A673 (cell line): ENCODE measurements at regions not wholly inside any gene's neighbourhood (a gene's known extent, or its start where the extent isn't known, plus 50 kb on each side); places are given as distances from the start of the nearest gene placed in this dataset.

ENCODE experiments used
- CTCF ChIP-seq: fragments of 300-800, 200-600 bp; sonication (generic); conservative IDR thresholded peaks from 2 replicates; pipeline ENCODE4 v1.5.1; 2017; ENCODE audit warnings: low read depth, mild to moderate bottlenecking, antibody characterized with exemption, low read length, moderate library complexity, mixed read lengths
- EZH2 ChIP-seq: fragments of 200-600 bp; sonication (generic); IDR thresholded peaks from 2 replicates; pipeline ENCODE4 v1.6.1; 2017; ENCODE audit warnings: borderline replicate concordance, low read depth, mild to moderate bottlenecking, mixed read lengths, antibody characterized with exemption, low read length; ENCODE audit not compliant: poor library complexity, severe bottlenecking

- no peak for TF ChIP-seq EZH2
- no peak for TF ChIP-seq CTCF
These were observed 134.3 kb upstream of the MRPS30 start for GRCh38 chr5:44674461-44674860.
